ENCODE measurements at regions not wholly inside any gene's neighbourhood (a gene's known extent, or its start where the extent isn't known, plus 50 kb on each side); places are given as distances from the start of the nearest gene placed in this dataset.
"Not testable (repeated sequence)": the region's sequence is repeated elsewhere in the genome, so short reads cannot be mapped to it uniquely, and the experiment has no call there.

DNA sequence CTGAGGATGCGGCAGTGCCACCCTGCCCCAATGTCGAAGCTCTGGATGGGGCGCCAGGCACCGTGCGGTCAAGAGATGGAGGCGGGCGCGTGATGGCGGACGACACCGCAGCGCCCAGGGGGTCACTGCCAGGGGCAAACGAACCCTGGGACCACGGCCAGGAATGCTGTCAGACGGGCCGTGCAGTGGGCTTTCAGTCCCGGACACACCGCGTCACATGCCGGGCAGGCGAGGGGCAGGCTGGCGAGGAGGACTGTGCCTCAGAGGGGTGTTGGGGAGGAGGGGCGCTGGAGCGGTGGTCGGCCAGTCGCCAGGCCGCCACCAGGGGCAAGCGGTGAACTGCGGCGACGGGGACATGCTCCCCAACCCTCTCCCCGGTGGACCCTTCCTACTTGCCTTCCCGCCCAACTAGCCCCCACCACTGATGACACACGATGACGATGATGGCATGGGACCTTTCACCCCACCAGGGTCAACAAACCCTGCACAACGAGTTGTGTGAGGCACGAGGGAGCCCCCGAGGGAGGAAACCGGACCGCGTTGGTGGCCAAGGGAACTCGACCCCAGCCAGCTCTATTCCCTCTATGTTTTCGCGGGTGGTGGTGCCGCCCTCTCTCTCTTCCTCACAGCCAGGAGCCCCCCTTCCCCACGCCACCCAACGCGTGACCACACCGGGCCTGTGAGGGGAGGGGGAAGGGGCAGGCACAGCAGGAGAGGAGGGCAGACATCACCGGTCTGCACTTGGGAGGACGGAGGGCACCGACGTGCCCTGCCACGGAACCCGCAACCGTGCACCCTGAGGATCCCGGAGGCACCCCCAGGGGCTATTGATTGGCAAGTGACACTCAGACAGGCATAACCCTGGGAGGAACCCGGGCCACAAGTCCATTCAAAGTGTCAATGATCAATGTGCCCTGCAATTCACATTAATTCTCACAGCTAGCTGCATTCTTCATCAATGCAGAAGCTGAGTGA lies 1960.9 kb upstream of the DEFB115 start:
- no peak for DNase-seq (ENCODE audit: low spot score)

DNA sequence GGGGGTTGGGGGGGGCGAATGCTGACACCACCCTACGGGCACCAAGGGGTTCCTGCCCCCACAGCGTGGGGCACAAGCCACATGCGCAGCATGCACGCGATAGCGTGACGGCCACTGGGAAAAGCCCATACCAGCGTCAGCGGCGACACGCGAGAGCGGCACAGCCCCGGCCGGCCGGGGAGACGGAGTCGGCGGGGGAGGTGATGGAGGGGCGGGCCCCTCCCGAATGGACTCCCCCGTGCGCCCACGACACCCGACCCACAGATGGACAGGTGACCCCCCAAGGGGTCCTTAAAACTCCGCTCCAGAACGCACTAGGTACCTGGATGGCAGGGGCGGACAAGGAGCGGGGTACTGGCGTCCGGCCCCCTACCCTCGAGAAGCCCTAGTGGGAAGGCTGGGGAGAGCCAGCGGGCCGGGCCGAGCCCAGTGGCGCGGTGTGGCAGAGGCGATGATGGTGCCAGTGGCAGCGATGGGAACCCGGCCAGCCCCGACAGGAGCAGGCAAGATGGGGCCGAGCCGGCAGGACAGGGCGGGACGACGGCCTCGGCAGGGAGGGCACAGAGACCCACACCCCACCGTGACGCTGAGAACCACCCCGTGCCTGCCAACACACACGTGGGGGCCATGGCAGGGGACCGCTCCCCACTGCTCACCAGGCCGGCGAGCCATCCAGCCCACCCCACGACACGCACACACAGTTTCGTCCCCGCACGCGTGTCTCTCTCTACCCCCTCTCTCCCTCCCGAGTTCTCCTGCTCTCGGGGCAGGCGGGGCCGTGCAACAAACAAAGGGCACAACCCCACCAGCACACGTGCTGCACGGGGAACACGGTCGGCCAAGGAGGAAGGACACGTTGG lies 1959.8 kb upstream of the DEFB115 start:
- DNase-seq (ENCODE audit: low spot score): no peak

DNA sequence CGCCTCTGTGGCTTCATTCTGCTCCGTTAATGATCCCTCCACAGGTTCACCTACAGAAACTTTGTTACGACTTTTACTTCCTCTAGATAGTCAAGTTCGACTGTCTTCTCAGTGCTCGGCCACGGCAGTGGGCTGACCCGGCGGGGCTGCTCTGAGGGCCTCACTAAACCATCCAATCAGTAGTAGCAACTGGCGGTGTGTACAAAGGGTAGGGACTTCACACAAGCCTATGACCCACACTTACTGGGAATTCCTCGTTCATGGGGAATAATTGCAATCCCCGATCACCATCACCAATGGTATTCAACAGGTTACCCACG lies 1959.2 kb upstream of the DEFB115 start:
- DNase-seq (ENCODE audit: low spot score): no peak

DNA sequence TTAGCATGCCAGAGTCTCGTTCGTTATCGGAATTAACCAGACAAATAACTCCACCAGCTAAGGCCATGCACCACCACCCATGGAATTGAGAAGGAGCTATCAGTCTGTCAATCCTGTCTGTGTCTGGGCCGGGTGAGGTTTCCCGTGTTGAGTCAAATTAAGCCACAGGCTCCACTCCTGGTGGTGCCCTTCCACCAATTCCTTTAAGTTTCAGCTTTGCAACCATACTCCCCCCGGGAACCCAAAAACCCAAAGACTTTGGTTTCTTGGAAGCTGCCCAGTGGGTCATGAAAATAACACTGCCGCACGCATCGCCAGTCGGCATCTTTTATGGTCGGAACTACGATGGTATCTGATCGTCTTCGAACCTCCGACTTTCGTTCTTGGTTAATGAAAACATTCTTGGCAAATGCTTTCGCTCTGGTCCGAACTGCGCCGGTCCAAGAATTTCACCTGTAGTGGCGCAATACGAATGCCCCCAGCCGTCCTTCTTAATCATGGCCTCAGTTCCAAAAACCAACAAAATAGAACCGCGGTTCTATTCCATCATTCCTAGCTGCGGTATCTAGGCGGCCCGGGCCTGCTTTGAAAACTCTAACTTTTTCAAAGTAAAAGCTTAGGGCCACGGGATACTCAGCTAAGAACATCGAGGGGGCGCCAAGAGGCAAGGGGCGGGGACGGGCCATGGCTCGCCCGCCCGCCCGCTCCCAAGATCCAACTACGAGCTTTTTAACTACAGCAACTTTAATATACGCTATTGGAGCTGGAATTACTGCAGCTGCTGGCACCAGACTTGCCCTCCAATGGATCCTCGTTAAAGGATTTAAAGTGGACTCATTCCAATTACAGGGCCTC lies 1958.5 kb upstream of the DEFB115 start:
- DNase-seq (ENCODE audit: low spot score): no peak

DNA sequence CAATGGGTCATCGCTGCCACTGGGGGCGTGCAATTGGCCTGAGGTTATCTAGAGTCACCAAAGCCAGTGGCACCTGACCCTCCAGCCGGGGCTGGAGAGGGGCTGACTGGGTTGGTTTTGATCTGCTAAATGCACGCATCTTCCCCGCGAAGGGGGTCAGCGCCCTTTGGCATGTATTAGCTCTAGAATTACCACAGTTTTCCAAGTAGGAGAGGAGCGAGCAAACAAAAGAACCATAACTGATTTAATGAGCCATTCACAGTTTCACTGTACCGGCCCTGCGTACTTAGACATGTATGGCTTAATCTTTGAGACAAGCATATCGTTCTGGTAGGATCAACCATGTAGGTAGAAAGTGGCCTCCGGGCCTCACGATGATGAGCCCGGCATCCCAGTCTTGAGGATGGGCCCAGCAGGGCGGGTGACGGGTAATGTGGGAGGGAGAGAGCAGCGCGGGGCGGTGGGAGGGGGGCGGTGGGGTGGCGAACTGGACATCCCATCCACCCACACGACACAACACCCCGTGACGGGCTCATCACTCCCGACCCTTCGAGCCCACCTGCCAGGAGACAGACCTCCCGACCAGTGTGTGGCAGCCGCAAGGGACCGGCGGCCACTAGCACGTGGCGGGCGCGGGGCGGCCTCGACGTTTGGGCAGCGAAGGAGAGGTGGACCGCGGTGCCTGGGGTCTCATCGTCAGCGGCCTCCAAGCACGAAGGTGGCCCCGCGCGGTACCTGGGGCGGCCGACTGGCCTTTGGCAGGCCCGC lies 1957.5 kb upstream of the DEFB115 start:
- DNase-seq (ENCODE audit: low spot score): no peak

DNA sequence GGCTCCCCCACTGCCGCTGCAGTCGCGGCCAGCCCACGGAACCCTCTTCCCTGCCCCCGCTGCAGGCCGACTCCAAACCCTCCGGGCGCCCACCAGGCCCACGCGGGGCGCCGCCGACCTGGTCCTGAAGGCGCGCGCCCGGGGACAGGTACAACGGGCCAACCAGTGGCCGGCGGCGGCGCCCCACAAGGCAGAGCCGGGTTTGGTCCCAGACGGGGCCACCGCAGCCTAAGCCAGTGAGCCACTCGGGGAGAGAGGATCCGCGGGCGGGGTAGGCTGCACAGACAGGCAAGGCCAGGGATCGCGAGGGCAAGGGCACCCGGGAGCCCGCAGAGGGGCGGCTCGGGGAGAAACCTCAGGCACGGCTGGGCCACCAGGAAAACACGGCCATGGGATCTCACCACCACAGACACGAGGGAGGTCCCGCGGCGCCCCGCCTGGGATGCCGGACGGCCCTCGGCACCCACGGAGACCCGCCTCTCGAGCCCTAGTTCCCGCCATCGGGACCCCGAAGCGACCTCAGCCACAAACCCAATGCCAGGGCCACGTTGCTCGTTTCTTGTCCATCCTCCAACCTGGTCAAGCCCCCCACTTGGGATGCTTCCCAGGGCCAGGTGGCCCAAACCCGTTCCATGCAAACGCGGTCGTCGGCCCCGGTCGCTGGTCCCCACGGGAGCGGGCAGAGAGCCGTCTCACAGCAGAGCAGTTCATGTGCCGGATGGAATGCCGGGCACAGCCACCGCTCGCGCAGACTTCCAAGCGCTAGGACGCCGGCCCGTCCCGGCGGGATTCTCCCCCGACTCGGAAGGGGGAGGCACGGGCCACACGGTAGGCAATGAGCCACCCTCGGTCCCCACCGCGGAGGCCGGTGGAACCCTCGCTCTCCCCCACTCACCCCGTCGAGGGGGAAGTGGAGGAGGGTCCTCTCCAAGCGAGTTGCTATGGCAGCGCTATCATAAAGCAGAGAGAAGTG lies 1956.6 kb upstream of the DEFB115 start:
- no peak for DNase-seq (ENCODE audit: low spot score)

DNA sequence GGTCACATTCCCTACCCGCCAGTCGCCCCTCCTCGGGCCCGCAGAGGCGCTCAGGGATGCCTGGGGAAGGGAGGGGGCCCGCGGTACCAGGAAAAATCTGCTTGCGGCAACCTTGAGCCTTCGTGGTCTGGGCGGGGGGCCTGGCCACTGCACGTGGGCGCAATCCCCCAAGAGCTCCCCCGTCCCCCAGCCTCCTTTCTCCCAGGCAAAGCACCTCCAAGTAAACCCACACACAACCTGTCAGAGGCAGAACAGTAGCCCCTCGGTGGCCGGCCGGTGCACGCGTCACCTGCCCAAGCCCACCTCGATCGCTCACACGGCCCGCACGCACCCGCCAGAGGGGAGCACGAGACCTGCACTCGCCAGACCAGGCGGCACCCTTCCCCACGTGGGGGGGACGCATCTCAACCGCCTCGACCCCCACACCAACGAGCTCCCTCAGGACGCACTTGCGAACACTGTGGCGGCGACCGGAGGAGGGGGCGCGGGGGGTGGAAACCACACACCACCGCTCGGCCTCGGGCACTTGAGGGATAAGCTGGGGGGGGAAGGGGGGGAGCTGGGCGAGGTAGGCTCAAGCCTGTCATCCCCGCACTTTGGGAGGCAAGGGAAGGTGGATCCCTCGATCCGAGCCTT lies 1955.7 kb upstream of the DEFB115 start:
- no peak for DNase-seq (ENCODE audit: low spot score)

DNA sequence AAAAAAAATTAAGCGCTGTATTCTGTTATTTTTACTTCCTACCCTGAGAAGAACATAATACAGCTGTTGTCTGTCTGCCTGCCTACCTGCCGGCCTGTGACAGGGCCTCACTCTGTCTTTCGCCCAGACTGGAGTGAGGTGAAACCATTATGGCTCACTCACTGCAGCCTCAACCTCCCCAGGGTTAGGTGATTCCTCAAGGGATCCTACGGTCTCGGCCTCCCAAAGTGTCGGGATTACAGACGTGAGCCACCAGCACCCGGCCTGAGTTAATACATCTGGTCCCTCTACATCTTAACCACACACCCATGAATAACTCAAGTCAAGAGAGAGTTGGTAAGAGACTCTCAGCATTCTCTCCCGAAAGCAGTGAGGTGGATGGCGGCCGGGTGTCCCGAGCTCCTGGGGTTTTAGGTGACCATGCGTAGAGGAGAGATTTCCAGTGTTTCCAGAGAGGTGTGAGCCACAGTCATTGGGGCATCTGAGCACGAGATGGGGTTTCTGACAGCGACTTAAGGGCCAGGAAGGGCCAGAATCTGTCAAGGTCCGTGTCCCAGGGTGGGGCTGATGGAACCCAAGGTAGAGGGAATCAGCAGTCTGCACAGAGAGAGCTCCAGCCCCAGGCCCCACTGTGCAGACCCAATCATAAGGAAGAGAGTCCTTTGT lies 1954.4 kb upstream of the DEFB115 start:
- no peak for DNase-seq (ENCODE audit: low spot score)

DNA sequence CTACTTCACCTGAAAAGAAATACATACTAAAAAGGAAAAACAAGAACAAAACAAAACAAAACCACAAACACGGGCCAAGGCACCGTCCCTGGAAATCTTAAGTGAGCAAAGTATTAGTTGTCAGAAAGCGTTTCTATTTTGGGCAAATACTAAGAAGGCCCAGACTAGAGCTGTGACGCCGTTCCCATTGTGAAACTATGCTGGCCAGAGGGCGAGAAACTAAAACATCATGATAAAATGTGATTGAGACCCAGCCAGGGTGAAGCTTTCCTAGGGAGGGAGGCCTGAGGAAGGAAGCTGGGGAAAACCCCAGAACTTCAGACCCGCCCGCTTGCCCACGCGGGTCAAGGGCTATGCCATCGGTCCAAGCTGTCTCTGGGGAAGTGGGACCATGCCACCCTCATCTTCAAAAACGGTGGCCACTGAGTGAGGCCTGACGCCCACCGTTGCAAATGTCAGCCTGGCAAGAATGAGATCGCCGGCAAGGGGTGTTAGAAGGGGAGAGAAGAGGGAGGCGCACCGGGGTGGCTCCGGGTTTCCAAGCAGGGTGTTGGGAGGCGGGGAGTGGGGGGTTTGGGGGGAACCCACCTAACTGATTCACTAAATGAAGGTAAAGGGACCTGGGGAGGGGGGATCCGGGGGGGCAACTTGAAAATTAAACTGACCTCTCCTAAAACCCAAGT lies 1950.9 kb upstream of the DEFB115 start:
- DNase-seq (ENCODE audit: low spot score): no peak

DNA sequence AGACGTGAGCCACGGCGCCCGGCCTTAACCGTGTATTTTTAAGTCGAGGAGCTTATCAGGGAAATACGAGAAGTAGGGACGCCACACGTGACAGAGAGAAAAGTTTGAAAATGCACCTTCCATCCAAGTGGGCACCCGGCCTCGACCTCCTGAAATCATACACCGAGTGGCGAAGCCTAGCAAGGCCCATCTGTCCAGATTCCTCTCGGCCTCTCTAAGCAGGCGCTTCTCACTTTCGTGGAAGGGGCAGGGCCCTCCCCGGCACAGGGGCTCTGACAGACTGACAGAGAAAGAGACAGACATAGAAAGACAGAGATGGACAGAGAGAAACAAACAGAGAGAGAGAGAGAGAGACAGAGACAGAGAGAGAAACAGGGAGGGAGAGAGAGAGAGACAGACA lies 1950.0 kb upstream of the DEFB115 start:
- not testable (repeated sequence) for DNase-seq (ENCODE audit: low spot score)

DNA sequence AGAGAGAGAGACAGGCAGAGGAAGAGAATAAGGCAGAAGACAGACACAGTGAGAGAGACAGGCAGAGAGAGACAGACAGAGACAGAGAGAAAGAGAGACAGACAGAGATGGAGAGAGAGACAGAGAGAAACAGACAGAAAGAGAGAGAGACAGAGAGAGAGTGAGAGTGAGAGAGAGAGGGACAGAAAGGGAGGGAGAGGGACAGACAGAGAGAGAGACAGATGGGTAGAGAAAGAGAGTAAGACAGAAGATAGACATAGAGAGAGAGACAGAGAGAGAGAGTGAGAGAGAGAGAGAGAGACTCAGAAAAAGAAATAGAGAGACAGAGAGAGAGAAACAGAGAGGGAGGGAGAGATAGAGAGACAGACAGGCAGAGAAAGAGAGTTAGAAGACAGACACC lies 1948.5 kb upstream of the DEFB115 start:
- DNase-seq (ENCODE audit: low spot score): not testable (repeated sequence)

DNA sequence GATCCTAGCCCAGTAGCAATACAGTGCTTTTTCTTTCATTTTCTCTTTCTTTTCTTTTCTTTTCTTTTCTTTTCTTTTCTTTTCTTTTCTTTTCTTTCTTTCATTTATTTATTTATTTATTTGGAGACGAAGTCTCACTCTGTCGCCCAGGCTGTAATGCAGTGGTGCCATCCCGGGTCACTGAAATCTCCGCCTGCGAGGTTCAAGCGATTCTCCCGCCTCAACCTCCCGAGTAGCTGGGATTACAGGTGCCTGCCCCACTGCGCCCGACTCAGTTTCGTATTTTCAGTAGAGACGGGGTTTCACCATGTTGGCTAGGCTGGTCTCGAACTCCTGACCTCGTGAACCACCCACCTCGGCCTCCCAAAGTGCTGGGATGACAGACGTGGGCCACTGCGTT lies 1948.0 kb upstream of the DEFB115 start:
- not testable (repeated sequence) for DNase-seq (ENCODE audit: low spot score)

DNA sequence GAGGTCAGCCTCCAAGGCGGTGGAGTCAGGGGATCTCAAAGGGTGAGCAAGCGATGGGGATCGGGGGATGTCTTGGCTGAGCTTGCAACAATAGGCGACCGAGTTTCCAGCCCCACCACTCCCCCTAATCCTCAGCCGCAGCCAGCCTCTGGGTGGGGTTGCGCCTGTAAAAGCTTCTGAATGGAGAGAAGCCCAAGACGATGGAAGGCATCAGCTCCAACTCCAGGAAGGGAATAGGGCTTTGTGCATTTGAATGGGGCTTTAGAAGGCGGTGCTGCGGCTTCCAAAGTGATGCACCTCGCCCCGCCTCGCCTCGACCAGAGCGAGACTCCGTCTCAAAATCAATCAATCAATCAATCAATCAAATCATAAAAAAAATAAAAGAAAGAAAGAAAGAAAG lies 1946.4 kb upstream of the DEFB115 start:
- DNase-seq (ENCODE audit: low spot score): not testable (repeated sequence)

DNA sequence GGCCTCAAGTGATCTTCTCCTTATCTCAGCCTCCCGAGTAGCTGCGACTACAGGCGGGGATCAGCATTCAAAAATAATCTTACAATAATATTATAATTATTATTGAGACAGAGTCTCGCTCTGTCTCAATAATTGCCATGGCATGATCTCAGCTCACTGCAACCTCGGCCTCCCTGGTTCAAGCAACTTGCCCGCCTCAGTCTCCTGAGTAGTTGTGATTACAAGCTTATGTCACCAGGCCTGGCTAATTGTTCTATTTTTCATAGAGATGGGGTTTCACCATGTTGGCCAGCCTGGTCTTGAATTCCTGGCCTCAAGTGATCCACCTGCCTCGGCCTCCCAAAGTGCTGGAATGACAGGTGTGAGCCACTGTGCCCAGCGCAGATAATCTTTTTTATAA lies 1944.8 kb upstream of the DEFB115 start:
- not testable (repeated sequence) for DNase-seq (ENCODE audit: low spot score)

DNA sequence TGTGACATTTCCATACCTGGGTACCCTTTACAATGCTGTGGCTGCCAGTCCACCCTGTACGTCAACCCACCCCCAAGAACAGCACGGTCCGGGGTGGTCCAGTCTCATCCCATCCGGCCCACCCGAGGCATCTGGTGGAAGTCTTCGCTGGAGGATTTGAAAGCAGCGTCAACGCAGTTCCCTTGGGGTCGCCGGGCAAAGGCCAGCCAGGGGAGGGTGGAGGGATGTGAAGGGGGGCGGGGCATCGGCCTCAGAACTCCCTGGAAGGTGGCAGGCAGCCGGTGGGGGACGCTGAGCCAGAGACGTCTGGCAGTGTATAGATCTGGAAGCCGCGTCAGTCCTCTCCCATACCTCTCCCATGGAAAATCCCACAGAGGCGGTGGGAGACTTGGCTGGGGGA lies 1944.0 kb upstream of the DEFB115 start:
- DNase-seq (ENCODE audit: low spot score): no peak

DNA sequence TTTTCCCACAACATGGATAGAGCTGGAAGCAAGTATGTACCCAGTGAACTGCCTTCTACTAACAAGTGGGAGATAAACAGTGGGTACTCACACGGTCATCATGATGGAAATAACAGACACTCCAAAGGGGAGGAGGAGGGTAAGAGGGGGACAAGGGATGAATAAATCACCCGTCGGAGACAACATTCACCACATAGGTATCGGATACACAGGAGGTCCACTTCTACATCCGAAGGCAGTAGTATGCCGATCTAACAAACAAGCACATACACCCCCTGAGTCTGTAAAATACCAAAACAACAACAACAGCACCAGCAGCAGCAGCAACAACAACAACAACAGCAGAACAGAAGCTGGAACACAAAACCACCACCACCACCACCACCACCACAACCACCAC lies 1943.2 kb upstream of the DEFB115 start:
- no peak for DNase-seq (ENCODE audit: low spot score)

DNA sequence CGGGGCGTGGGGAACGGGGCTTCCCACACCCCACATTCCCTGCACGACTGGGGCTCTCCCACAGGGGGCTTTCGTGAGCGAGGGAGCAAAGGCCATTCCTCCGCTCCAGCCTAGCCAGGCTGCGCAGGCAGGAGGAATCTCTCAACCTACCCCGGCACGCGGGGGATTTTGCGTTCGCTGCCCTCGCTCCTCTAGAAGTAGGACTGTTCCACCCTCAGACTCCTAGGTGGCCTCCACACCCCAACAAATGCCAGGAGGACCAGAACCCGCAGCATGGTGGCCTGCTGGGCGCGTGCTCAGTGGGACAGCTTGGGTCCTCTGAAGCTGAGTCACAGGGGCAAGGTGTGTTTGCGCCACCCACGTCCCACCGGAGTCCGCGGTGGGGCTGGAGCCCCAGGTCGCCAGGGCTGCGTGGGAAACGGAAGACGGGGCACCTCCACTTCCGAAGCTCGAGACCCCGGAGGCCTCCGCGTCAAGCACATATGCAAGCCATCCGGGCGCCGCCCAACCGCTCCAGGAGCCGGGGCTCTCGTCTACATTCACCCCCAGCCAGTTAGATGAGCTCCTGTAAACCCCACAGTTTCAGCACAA lies 1938.5 kb upstream of the DEFB115 start:
- no peak for DNase-seq (ENCODE audit: low spot score)

DNA sequence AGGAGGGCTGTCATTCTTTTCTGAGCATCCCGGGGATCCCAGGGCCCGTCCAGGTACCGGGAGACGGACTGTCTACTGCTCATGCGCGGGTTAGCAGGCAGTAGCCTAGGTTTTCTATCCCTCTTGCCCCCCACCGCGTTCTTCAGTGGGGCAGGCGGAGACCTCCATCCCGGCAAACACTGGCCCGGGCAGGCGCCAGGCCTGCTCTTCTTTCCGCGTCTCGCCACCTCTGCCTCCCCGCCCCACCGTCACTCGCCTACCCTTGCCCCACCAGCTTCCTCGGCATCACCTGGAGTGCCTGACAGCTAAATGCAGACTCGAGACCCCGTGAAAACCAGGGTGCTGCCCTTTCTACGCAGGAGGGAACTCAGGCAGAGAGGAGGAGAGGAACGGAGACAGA lies 1937.7 kb upstream of the DEFB115 start:
- no peak for DNase-seq (ENCODE audit: low spot score)

Measured in Ammon's horn (tissue), 1 donor.